GM12878 (cell line): ENCODE measurements at regions not wholly inside any gene's neighbourhood (a gene's known extent, or its start where the extent isn't known, plus 50 kb on each side); places are given as distances from the start of the nearest gene placed in this dataset.

Experiments
- ATAC-seq: fragments of 200-7000 bp; cut with Tn5 transposase; 3 replicates; pipeline ENCODE4 v1.9.1; 2020; ENCODE audit warnings: mild to moderate bottlenecking, moderate library complexity
- BruUV-seq: library from RNA; stranded (reverse); fragments of 400-500 nt; replicated peaks from 2 replicates; lab custom pipeline; 2021; lab: Mats Ljungman, UMichigan
- CTCF ChIA-PET: fragments of 300-600 bp; sonication (Branson Sonifier 250); formaldehyde crosslinking; extraction: SDS; loops from one replicate; lab custom pipeline; 2021; ENCODE audit warnings: inconsistent platforms; lab: Yijun Ruan, JAX
- POLR2A ChIA-PET: fragments of 350-600 bp; formaldehyde crosslinking; extraction: SDS; loops from one replicate; lab custom pipeline; 2021; ENCODE audit warnings: inconsistent platforms; lab: Charles Lee
- RAD21 ChIA-PET: fragments of 300-600 bp; sonication (Branson Sonifier 250); formaldehyde crosslinking; loops from one replicate; lab custom pipeline; 2023; ENCODE audit warnings: antibody characterized with exemption; ENCODE audit not compliant: unreplicated experiment; lab: Charles Lee
- SMC1A ChIA-PET: fragments of 300-600 bp; sonication (Branson Sonifier 250); formaldehyde crosslinking; loops from one replicate; lab custom pipeline; 2023; ENCODE audit not compliant: unreplicated experiment, uncharacterized antibody; lab: Charles Lee
- DNase-seq: peaks from one replicate; pipeline ENCODE4 v3.0.0-alpha.2; 2011; ENCODE audit warnings: low read depth, low spot score
- FAIRE-seq: peaks from 3 replicates; lab custom pipeline; 2011; peaks lifted over from hg19 to GRCh38; lab: Jason Lieb, UNC
- H2AFZ ChIP-seq: 2 replicates; pipeline ENCODE4 v1.6.0; 2011; ENCODE audit warnings: low read depth, low read length, control low read depth; ENCODE audit not compliant: control insufficient read depth
- H3K27ac ChIP-seq: 2 replicates; pipeline ENCODE4 v1.5.1; 2011; ENCODE audit warnings: control low read depth; ENCODE audit not compliant: control insufficient read depth, insufficient read depth
- H3K27me3 ChIP-seq, 2 experiments: replicated peaks in 1 of 2; 2 replicates each; pipeline versions ENCODE4 v1.6.0 to v1.6.1; 2011; ENCODE audit warnings: low read length in 1 of 2; ENCODE audit not compliant: control insufficient read depth in 2 of 2, insufficient read depth in 2 of 2
- H3K36me3 ChIP-seq, 2 experiments: 2 replicates each; pipeline ENCODE4 v1.5.1; 2011; ENCODE audit warnings: low read length in 1 of 2; ENCODE audit not compliant: control insufficient read depth in 2 of 2, insufficient read depth in 2 of 2
- H3K4me1 ChIP-seq: 2 replicates; pipeline ENCODE4 v1.6.1; 2011; ENCODE audit warnings: mild to moderate bottlenecking, low read length, moderate library complexity, mixed read lengths; ENCODE audit not compliant: control insufficient read depth, insufficient read depth
- H3K4me2 ChIP-seq: 2 replicates; pipeline ENCODE4 v1.6.0; 2011; ENCODE audit warnings: control low read depth; ENCODE audit not compliant: control insufficient read depth, insufficient read depth
- H3K4me3 ChIP-seq: fragments of 200-600 bp; sonication (generic); 2 replicates; pipeline ENCODE4 v1.5.1; 2016
- H3K79me2 ChIP-seq: 2 replicates; pipeline ENCODE4 v1.6.0; 2011; ENCODE audit warnings: low read length; ENCODE audit not compliant: control insufficient read depth, insufficient read depth
- H3K9ac ChIP-seq: 2 replicates; pipeline ENCODE4 v1.8.0; 2011; ENCODE audit warnings: low read length, control low read depth, mixed read lengths; ENCODE audit not compliant: control insufficient read depth, insufficient read depth
- H3K9me3 ChIP-seq: replicated peaks from 3 replicates; pipeline ENCODE4 v1.5.1; 2011; ENCODE audit warnings: mild to moderate bottlenecking, low read length; ENCODE audit not compliant: control insufficient read depth, insufficient read depth
- H4K20me1 ChIP-seq: 2 replicates; pipeline ENCODE4 v1.6.0; 2011; ENCODE audit not compliant: control insufficient read depth, insufficient read depth
- CBFB ChIP-seq: IDR thresholded peaks from 2 replicates; pipeline ENCODE4 v1.6.1; 2016; ENCODE audit warnings: antibody characterized with exemption, low read depth
- CHD2 ChIP-seq: IDR thresholded peaks from 2 replicates; pipeline ENCODE4 v1.6.1; 2011; ENCODE audit warnings: low read depth, low read length, improper control_type of control experiment, borderline replicate concordance
- HSF1 ChIP-seq: fragments of 150-350 bp; IDR thresholded peaks from 2 replicates; pipeline ENCODE4 v1.6.1; 2014; ENCODE audit warnings: mild to moderate bottlenecking, low read depth, low read length
- NBN ChIP-seq: fragments of 450-650 bp; IDR thresholded peaks from 2 replicates; pipeline ENCODE4 v1.6.1; 2016
- POLR2A ChIP-seq: IDR thresholded peaks from 2 replicates; pipeline ENCODE4 v1.6.1; 2011; ENCODE audit warnings: low read depth, mild to moderate bottlenecking, low read length
- POLR2AphosphoS5 ChIP-seq: IDR thresholded peaks from 2 replicates; pipeline ENCODE4 v1.6.1; 2011; ENCODE audit warnings: mild to moderate bottlenecking, low read length, inconsistent platforms
- RAD21 ChIP-seq: IDR thresholded peaks from 2 replicates; pipeline ENCODE4 v1.6.1; 2011; ENCODE audit warnings: mild to moderate bottlenecking, low read depth, low read length, moderate library complexity; ENCODE audit not compliant: insufficient read depth
- RB1 ChIP-seq: fragments of 450-650 bp; formaldehyde crosslinking; IDR thresholded peaks from 2 replicates; pipeline ENCODE4 v1.6.1; 2017; ENCODE audit warnings: mild to moderate bottlenecking, borderline replicate concordance
- SUPT20H ChIP-seq: IDR thresholded peaks from 2 replicates; pipeline ENCODE4 v1.6.1; 2011; ENCODE audit warnings: low read depth, mild to moderate bottlenecking, low read length, moderate library complexity, borderline replicate concordance; ENCODE audit not compliant: control insufficient read depth
- TARDBP ChIP-seq: IDR thresholded peaks from 2 replicates; pipeline ENCODE4 v1.6.1; 2016; ENCODE audit warnings: borderline replicate concordance
- YBX1 ChIP-seq: fragments of 450-650 bp; IDR thresholded peaks from 2 replicates; pipeline ENCODE4 v1.6.1; 2016; ENCODE audit warnings: antibody characterized with exemption
- WGBS: methylation state at CpG from one replicate; pipeline ENCODE4 v1.1.6; 2016; ENCODE audit warnings: low lambda C conversion rate; ENCODE audit not compliant: insufficient replicate concordance, insufficient coverage; ENCODE audit errors: missing lambda C conversion rate; 5-methylcytosine and 5-hydroxymethylcytosine counted together
- in situ Hi-C: fragments of 300-500 bp; cut with MboI; formaldehyde crosslinking; loops from 9 replicates; pipeline ENCODE4 v1.14.3; 2018; ENCODE audit warnings: mixed read lengths
- intact Hi-C: fragments of 100-400 bp; cut with micrococcal nuclease; formaldehyde crosslinking; loops from one replicate; pipeline ENCODE4 v1.14.2; 2022; ENCODE audit not compliant: unreplicated experiment
- TF ChIP-seq, protein P1 (sequence below): fragments of 450-650 bp; formaldehyde crosslinking; IDR thresholded peaks from 2 replicates; pipeline ENCODE4 v1.4.0; 2020; ENCODE audit warnings: mild to moderate bottlenecking, moderate library complexity

DNA sequence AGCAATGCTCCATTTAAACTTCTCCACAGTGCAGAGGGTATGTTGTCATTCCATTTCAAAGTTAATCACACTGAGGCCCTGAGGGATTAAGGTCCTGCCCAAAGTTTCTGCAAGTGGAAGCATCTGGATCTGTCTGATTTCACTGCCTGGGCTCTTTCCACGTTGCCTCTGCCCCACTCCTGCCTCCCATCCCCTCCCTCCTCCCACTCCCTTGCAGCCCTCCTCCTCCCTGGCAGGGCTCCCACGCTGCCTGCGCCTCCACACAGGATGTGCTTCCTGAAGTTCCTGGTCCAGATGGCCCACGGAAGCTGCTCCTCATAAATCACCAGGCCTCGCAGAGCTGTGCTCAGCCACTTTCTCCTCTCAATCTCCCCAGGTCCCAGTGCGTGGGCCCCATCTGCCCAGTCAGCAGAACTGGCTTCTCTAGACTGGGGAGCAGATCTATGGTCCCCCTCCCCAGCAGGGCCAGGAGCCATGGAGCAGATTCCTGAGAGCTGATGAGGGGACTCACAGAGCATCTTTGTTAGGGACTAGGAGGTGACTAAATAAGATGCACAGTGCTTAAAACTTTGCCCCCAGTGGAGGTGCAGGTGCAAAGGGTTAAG is 65.4 kb upstream of the MAFB start:
- Histone ChIP-seq H3K9me3 (no peaks in the 10 kb centered on the region), H3K4me3 (no peak overlapping the region), H4K20me1 (no peaks in the 10 kb centered on the region), H3K27me3 (peaks cover 0 to 1% of the 10 kb centered on the region in 2 experiments; a peak in 1 of 4 replicates), H3K9ac (no peak overlapping the region), H3K36me3 (no peaks in the 10 kb centered on the region), H3K4me1 (no peaks in the 10 kb centered on the region), H3K79me2 (no peaks in the 10 kb centered on the region), H2AFZ (no peak overlapping the region), H3K4me2 (no peak overlapping the region), H3K27ac (no peak overlapping the region)
- 2% methylated on average over 6 of the region's 6 CpGs for WGBS
- ChIA-PET CTCF (no interaction called here), RAD21 (no interaction called here), SMC1A (interaction anchor here (0.6 kb wide), 1 partner anchor 590 kb away, joined by 3 read pairs; no protein-coding TSS in a partner anchor), POLR2A (no interaction called here)
- intact Hi-C loops, result no loop called here
- no peak for ATAC-seq
- no peak for FAIRE-seq
- DNase-seq, result no peak
- TF ChIP-seq CBFB (no peak), RAD21 (no peak), NBN (no peak), POLR2A (no peak), SUPT20H (no peak), CHD2 (no peak), RB1 (no peak), POLR2AphosphoS5 (no peak), YBX1 (no peak), TARDBP (no peak), HSF1 (no peak)
- TF ChIP-seq, protein P1, sequence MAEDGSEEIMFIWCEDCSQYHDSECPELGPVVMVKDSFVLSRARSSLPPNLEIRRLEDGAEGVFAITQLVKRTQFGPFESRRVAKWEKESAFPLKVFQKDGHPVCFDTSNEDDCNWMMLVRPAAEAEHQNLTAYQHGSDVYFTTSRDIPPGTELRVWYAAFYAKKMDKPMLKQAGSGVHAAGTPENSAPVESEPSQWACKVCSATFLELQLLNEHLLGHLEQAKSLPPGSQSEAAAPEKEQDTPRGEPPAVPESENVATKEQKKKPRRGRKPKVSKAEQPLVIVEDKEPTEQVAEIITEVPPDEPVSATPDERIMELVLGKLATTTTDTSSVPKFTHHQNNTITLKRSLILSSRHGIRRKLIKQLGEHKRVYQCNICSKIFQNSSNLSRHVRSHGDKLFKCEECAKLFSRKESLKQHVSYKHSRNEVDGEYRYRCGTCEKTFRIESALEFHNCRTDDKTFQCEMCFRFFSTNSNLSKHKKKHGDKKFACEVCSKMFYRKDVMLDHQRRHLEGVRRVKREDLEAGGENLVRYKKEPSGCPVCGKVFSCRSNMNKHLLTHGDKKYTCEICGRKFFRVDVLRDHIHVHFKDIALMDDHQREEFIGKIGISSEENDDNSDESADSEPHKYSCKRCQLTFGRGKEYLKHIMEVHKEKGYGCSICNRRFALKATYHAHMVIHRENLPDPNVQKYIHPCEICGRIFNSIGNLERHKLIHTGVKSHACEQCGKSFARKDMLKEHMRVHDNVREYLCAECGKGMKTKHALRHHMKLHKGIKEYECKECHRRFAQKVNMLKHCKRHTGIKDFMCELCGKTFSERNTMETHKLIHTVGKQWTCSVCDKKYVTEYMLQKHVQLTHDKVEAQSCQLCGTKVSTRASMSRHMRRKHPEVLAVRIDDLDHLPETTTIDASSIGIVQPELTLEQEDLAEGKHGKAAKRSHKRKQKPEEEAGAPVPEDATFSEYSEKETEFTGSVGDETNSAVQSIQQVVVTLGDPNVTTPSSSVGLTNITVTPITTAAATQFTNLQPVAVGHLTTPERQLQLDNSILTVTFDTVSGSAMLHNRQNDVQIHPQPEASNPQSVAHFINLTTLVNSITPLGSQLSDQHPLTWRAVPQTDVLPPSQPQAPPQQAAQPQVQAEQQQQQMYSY (CRISPR knock-in tag), result no peak
- in situ Hi-C loops, result no loop called here
- BruUV-seq, result no TSS peak
